HG02759 (cell line): ENCODE measurements at regions not wholly inside any gene's neighbourhood (a gene's known extent, or its start where the extent isn't known, plus 50 kb on each side); places are given as distances from the start of the nearest gene placed in this dataset.

ENCODE experiments used
- ATAC-seq: cut with Tn5 transposase; IDR thresholded peaks from one replicate; pipeline ENCODE4 v1.9.1; 2021; ENCODE audit warnings: mild to moderate bottlenecking, moderate library complexity; ENCODE audit not compliant: unreplicated experiment

- ATAC-seq, result no peak
Observed at GRCh38 chr4:84441758-84442377, 57.2 kb downstream of the NKX6-1 start.

- ATAC-seq, result no peak
Observed at GRCh38 chr4:84439996-84440395, 59.1 kb downstream of the NKX6-1 start.

- no peak for ATAC-seq
Observed at GRCh38 chr4:84436812-84437211, 62.3 kb downstream of the NKX6-1 start.

- no peak for ATAC-seq
Observed at GRCh38 chr4:84434344-84434743, 64.7 kb downstream of the NKX6-1 start.

- no peak for ATAC-seq
Observed at GRCh38 chr4:84433633-84434222, 65.4 kb downstream of the NKX6-1 start.

GRCh38 chr4:84432713-84433112, 66.4 kb downstream of the NKX6-1 start:
- no peak for ATAC-seq

- ATAC-seq, result no peak
Observed at GRCh38 chr4:84420608-84421007, 78.5 kb downstream of the NKX6-1 start.

GRCh38 chr4:84419201-84419600, 79.9 kb downstream of the NKX6-1 start:
- no peak for ATAC-seq

GRCh38 chr4:84417997-84418709, 80.9 kb downstream of the NKX6-1 start:
- no peak for ATAC-seq

GRCh38 chr4:84413976-84414375, 85.1 kb downstream of the NKX6-1 start:
- ATAC-seq, result no peak

- ATAC-seq, result no peak
Observed at GRCh38 chr4:84413480-84413879, 85.6 kb downstream of the NKX6-1 start.

GRCh38 chr4:84412062-84412461, 87.0 kb downstream of the NKX6-1 start:
- ATAC-seq, result no peak

GRCh38 chr4:84407554-84408407, 91.3 kb downstream of the NKX6-1 start:
- ATAC-seq, result no peak

GRCh38 chr4:84403656-84404055, 95.4 kb downstream of the NKX6-1 start:
- ATAC-seq, result no peak

GRCh38 chr4:84401701-84402306, 97.3 kb downstream of the NKX6-1 start:
- ATAC-seq, result no peak

GRCh38 chr4:84394386-84394785, 104.7 kb downstream of the NKX6-1 start:
- no peak for ATAC-seq

- ATAC-seq, result no peak
Observed at GRCh38 chr4:84392951-84393590, 106.0 kb downstream of the NKX6-1 start.

- ATAC-seq, result no peak
Observed at GRCh38 chr4:84389406-84389805, 109.7 kb downstream of the NKX6-1 start.

GRCh38 chr4:84385203-84385602, 113.9 kb downstream of the NKX6-1 start:
- no peak for ATAC-seq

- ATAC-seq, result no peak
Observed at GRCh38 chr4:84384801-84385200, 114.3 kb downstream of the NKX6-1 start.
